Endothelial cell of umbilical vein (primary cell): ENCODE measurements at regions not wholly inside any gene's neighbourhood (a gene's known extent, or its start where the extent isn't known, plus 50 kb on each side); places are given as distances from the start of the nearest gene placed in this dataset.

Experiments
- BruUV-seq: library from RNA; stranded (reverse); fragments of 400-500 nt; replicated peaks from 2 replicates; lab custom pipeline; 2021; lab: Mats Ljungman, UMichigan
- CTCF ChIA-PET: fragments of 300-600, 350-600 bp; sonication (Branson Sonifier 250); formaldehyde crosslinking; loops from one replicate; lab custom pipeline; 2021; ENCODE audit warnings: antibody characterized with exemption, inconsistent platforms; lab: Charles Lee
- POLR2A ChIA-PET: fragments of 300-600, 350-600 bp; sonication (Branson Sonifier 250); formaldehyde crosslinking; loops from one replicate; lab custom pipeline; 2021; ENCODE audit warnings: antibody characterized with exemption, inconsistent platforms; lab: Charles Lee
- DNase-seq: peaks from one replicate; pipeline ENCODE4 v3.0.0-alpha.2; 2011; ENCODE audit warnings: low read depth, low spot score
- FAIRE-seq: peaks from 2 replicates; lab custom pipeline; 2011; peaks lifted over from hg19 to GRCh38; lab: Jason Lieb, UNC
- H2AFZ ChIP-seq: 2 replicates; pipeline ENCODE4 v1.6.0; 2012; ENCODE audit warnings: low read depth, low read length, control low read depth, inconsistent platforms
- H3K27ac ChIP-seq: 2 replicates; pipeline ENCODE4 v1.5.1; 2011; ENCODE audit warnings: low read depth, mild to moderate bottlenecking, control low read depth, low read length, moderate library complexity; ENCODE audit not compliant: insufficient read depth
- H3K27me3 ChIP-seq, 2 experiments: 2 replicates each; pipeline versions ENCODE4 v1.6.0 to v1.6.1; 2011; ENCODE audit warnings: low read length in 2 of 2, mixed read lengths in 1 of 2; ENCODE audit not compliant: control insufficient read depth in 2 of 2, insufficient read depth in 2 of 2
- H3K36me3 ChIP-seq, 2 experiments: 2 replicates in 1 of 2; 3 replicates in 1 of 2; pipeline ENCODE4 v1.5.1; 2011; ENCODE audit warnings: low read length in 2 of 2, mild to moderate bottlenecking in 1 of 2, moderate library complexity in 1 of 2; ENCODE audit not compliant: control insufficient read depth in 2 of 2, insufficient read depth in 2 of 2; ENCODE audit errors: extremely low read depth in 1 of 2
- H3K4me1 ChIP-seq: 3 replicates; pipeline ENCODE4 v1.5.1; 2011; ENCODE audit warnings: mild to moderate bottlenecking, low read length; ENCODE audit not compliant: control insufficient read depth, insufficient read depth; ENCODE audit errors: extremely low read depth
- H3K4me2 ChIP-seq: 2 replicates; pipeline ENCODE4 v1.6.1; 2011; ENCODE audit warnings: low read length, control low read depth, mixed read lengths; ENCODE audit not compliant: insufficient read depth
- H3K4me3 ChIP-seq, 3 experiments: fragments of 200-600 bp in 1 of 3; sonication (generic), shearing (Covaris generic) in 1 of 3; replicated peaks in 1 of 3; 2 replicates each; pipeline ENCODE4 v1.5.1; 2011 to 2016; ENCODE audit warnings: control low read depth in 3 of 3, low read length in 3 of 3, mild to moderate bottlenecking in 2 of 3, inconsistent platforms in 1 of 3, low read depth in 1 of 3, moderate library complexity in 1 of 3; ENCODE audit not compliant: insufficient read depth in 1 of 3
- H3K79me2 ChIP-seq: 2 replicates; pipeline ENCODE4 v1.6.0; 2012; ENCODE audit warnings: low read length, inconsistent platforms; ENCODE audit not compliant: control insufficient read depth, insufficient read depth
- H3K9ac ChIP-seq: replicated peaks from 2 replicates; pipeline ENCODE3; 2011; ENCODE audit warnings: low read length, control low read depth; ENCODE audit not compliant: insufficient read depth; ENCODE audit errors: extremely low read depth
- H3K9me1 ChIP-seq: replicated peaks from 3 replicates; pipeline ENCODE4 v1.6.0; 2011; ENCODE audit warnings: mild to moderate bottlenecking, low read length; ENCODE audit not compliant: control insufficient read depth, insufficient read depth; ENCODE audit errors: extremely low read depth
- H3K9me3 ChIP-seq: replicated peaks from 2 replicates; pipeline ENCODE4 v1.5.1; 2012; ENCODE audit warnings: low read length, inconsistent platforms; ENCODE audit not compliant: control insufficient read depth, insufficient read depth
- H4K20me1 ChIP-seq: replicated peaks from 2 replicates; pipeline ENCODE3; 2011; ENCODE audit warnings: mild to moderate bottlenecking, low read length; ENCODE audit not compliant: control insufficient read depth, insufficient read depth; ENCODE audit errors: extremely low read depth
- CTCF ChIP-seq, 2 donors: IDR thresholded peaks; 1 replicate in 1 of 2; 2 replicates in 1 of 2; pipeline ENCODE4 v1.5.1; 2011; ENCODE audit warnings: low read length in 2 of 2, mild to moderate bottlenecking in 2 of 2, moderate library complexity in 2 of 2, control low read depth in 1 of 2, inconsistent platforms in 1 of 2, low read depth in 1 of 2; ENCODE audit not compliant: insufficient read depth in 1 of 2; ENCODE audit errors: extremely low read depth in 1 of 2
- EZH2 ChIP-seq: IDR thresholded peaks from 2 replicates; pipeline ENCODE4 v1.6.1; 2012; ENCODE audit warnings: borderline replicate concordance, low read depth, mild to moderate bottlenecking, moderate library complexity, low read length, inconsistent platforms; ENCODE audit not compliant: severe bottlenecking
- FOS ChIP-seq: IDR thresholded peaks from 2 replicates; pipeline ENCODE4 v1.6.1; 2011; ENCODE audit warnings: mild to moderate bottlenecking, low read length, moderate library complexity, borderline replicate concordance; ENCODE audit not compliant: insufficient read depth
- GATA2 ChIP-seq: IDR thresholded peaks from 2 replicates; pipeline ENCODE4 v1.7.0; 2011; ENCODE audit warnings: low read depth, mild to moderate bottlenecking, moderate library complexity, mixed read lengths, low read length; ENCODE audit not compliant: insufficient read length, insufficient read depth
- JUN ChIP-seq: IDR thresholded peaks from 2 replicates; pipeline ENCODE4 v1.6.1; 2011; ENCODE audit warnings: borderline replicate concordance, low read depth; ENCODE audit not compliant: insufficient read length, insufficient read depth
- MYC ChIP-seq: IDR thresholded peaks from one replicate; pipeline ENCODE4 v1.6.1; 2011; ENCODE audit warnings: mild to moderate bottlenecking, low read depth, low read length
- POLR2A ChIP-seq: IDR thresholded peaks from 2 replicates; pipeline ENCODE4 v1.6.1; 2012; ENCODE audit warnings: low read depth, mild to moderate bottlenecking, control low read depth, low read length
- POLR2AphosphoS5 ChIP-seq: IDR thresholded peaks from 2 replicates; pipeline ENCODE4 v1.6.1; 2012; ENCODE audit warnings: low read depth, mild to moderate bottlenecking, control low read depth, low read length, moderate library complexity; ENCODE audit not compliant: insufficient read depth
- dilution Hi-C: fragments of 300-500 bp; cut with MboI; formaldehyde crosslinking; loops from one replicate; pipeline ENCODE4 v1.15.0; 2019; ENCODE audit warnings: low sequenced_read_pairs; ENCODE audit not compliant: extremely low pct_ligation_motif_present
- intact Hi-C: fragments of 100-400 bp; cut with micrococcal nuclease; formaldehyde crosslinking; loops from one replicate; pipeline ENCODE4 v1.10.0; 2022
- TF ChIP-seq, protein P1 (sequence below): IDR thresholded peaks from 2 replicates; pipeline ENCODE4 v1.6.1; 2011; ENCODE audit not compliant: insufficient read depth, insufficient read length

DNA sequence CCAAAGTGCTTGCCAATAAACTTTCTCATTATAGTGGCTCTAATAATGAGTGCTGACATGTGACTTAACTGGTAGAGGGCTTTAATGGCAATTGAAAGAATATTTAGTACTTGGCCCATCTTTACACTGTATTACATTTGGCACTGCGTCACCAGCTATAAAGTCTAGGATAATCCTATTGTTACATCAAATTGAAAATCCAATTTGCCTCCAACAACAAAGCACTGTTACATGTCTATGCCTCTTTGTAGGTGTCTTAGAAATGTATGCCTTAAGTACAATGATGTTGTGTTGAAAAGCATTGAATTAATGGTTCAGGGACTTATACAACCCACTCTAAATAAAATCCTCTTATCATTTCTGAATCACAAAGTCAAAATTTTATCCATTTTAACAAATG lies 420.4 kb upstream of the JAG1 start:
- H3K4me2 ChIP-seq, result no peak overlapping the region
- ChIA-PET CTCF (no interaction called here), POLR2A (no interaction called here)
- H4K20me1 ChIP-seq, result no peaks in the 10 kb centered on the region
- BruUV-seq, result no TSS peak
- H3K4me1 ChIP-seq, result peaks cover 4% of the 10 kb centered on the region
- dilution Hi-C loops, result no loop called here
- H3K27me3 ChIP-seq, result no peaks in the 10 kb centered on the region
- FAIRE-seq, result no peak
- no peak overlapping the region for H2AFZ ChIP-seq
- intact Hi-C loops, result no loop called here
- H3K36me3 ChIP-seq, result no peaks in the 10 kb centered on the region
- no peaks in the 10 kb centered on the region for H3K9me3 ChIP-seq
- H3K9me1 ChIP-seq, result no peaks in the 10 kb centered on the region
- no peak for TF ChIP-seq POLR2A
- no peak for TF ChIP-seq MYC
- no peak for TF ChIP-seq POLR2AphosphoS5
- TF ChIP-seq GATA2, result no peak
- no peak for TF ChIP-seq EZH2
- TF ChIP-seq CTCF (IDR thresholded peaks at IDR 0.05; ENCODE audit: extremely low read depth in 1 of 2, insufficient read depth in 1 of 2, low read depth in 1 of 2, low read length in 2 of 2), result no peak
- TF ChIP-seq FOS, result no peak
- TF ChIP-seq, protein P1, sequence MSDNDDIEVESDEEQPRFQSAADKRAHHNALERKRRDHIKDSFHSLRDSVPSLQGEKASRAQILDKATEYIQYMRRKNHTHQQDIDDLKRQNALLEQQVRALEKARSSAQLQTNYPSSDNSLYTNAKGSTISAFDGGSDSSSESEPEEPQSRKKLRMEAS, result no peak
- no peak for TF ChIP-seq JUN
- H3K9ac ChIP-seq, result no peak overlapping the region
- H3K79me2 ChIP-seq, result no peaks in the 10 kb centered on the region
- no peak overlapping the region for H3K27ac ChIP-seq
- DNase-seq, result no peak
- H3K4me3 ChIP-seq, result no peak overlapping the region
